GM18909 (cell line): ENCODE measurements at regions not wholly inside any gene's neighbourhood (a gene's known extent, or its start where the extent isn't known, plus 50 kb on each side); places are given as distances from the start of the nearest gene placed in this dataset.
"Not testable (repeated sequence)": the region's sequence is repeated elsewhere in the genome, so short reads cannot be mapped to it uniquely, and the experiment has no call there.

Experiments used
- ATAC-seq: cut with Tn5 transposase; IDR thresholded peaks from one replicate; pipeline ENCODE4 v1.9.1; 2021; ENCODE audit warnings: mild to moderate bottlenecking; ENCODE audit not compliant: unreplicated experiment, poor library complexity

DNA sequence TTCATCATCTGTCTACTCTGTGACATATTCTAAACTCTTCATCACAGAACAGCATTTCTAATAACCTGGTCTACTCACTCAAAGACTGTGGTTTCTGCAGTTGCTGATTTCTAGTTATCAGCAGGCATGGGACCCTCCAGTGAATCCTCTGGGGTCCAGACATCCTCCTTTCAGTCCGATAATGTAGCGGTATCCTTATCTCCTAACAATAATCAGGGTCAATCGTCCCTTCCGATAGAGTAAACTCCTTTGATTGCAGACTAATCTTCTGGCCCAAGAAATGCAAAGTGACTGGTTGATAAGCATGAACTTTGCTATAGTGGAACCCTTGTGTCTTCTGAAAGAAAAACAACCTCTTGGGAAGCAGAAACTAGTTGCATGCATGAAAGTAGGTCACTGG, 1209.8 kb upstream of the CELF2 start:
- ATAC-seq: no peak

GRCh38 chr10:9811601-9812000, 1206.1 kb upstream of the CELF2 start:
- ATAC-seq: no peak

DNA sequence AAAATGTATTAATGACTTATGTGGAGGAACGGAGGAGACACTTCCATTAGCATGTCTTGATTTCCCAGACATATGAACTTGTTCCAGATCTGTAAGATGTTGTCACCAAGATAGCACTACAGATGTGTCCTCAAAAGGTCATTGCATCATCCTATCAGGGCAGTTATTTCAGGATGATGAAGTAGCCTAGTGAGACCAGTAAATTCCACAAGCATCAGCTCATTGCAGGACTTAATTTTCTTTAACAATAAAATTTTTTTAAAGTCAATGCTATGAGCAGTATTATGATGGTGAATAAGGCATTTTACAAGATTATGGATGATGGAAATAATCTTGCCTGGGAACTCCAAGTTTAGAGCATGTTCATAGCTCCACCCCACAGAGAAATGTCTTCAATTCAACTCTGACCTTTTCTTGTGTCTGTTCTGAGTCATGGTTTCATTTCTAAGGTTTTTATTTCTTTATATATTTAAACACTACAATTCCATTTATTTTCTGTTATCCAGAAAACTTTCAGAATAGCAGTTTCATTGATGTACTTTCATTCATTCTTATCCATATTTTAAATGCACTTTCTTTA, 1203.3 kb upstream of the CELF2 start:
- ATAC-seq: no peak

- ATAC-seq: no peak
These were observed 1197.7 kb upstream of the CELF2 start for GRCh38 chr10:9819756-9820494.

GRCh38 chr10:9823268-9823930, 1194.3 kb upstream of the CELF2 start:
- no peak for ATAC-seq

GRCh38 chr10:9824631-9825071, 1193.0 kb upstream of the CELF2 start:
- ATAC-seq: no peak

DNA sequence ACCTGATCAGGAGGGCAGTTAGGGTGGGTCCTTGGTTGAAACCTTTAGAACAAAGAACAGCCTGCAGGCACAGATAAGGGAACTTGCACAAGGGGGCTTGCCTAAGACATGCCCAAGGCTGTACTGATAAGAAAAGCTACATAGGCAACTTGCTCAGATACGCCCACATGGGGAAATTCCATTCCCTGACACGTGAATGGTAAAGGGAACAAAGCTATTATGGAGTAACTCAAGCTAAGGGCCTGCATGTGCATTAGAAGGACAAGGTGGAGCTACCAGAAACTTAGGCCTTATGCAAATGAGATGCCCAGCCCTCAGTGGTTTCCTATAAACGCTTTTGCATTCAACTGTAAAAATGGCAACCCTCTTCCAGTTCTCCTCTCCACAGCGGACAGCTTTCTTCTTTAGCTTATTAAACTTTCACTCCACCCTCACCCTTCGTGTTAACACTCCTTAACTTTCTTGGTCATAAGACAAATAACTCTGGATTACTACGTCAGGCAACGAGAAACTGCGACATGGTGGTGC, 1192.1 kb upstream of the CELF2 start:
- no peak for ATAC-seq

DNA sequence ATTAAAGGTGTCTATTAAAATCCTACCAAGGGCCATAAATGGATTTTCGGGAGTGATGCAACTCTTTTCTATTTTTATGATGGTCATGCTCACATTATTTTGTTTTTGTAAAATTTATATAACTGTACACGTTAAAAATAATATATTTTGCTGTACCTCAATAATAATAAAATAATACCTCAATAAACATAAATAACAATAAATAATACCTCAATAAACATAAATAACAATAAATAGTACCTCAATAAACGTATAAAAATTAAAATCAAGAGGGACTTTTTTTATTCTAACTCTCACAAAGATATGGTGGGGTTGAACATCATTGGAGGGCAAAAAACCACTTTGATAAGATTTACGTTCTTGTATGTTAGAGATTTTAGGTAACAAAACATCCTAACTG, 1189.6 kb upstream of the CELF2 start:
- ATAC-seq: no peak

DNA sequence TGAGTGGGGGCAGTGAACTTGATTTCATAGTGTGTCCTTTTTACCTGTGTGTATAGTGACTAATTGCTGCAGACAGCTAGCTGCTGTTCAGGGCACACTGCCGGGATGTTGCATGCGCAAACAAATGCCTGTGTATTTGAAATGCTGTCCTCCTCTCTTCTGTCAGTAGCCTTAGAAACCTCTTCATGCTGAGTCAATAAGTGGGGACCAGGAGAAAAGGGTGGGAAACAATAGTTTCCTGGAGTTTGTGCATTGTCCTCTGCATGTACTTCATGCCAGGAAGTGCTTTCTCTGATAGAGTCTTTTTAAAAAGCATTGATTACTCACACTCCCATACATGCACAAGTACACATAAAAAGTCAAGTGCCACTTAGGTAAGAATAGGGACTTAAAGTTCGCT, 1183.7 kb upstream of the CELF2 start:
- no peak for ATAC-seq

- ATAC-seq: no peak
These were observed 1183.2 kb upstream of the CELF2 start for GRCh38 chr10:9834434-9834833.

DNA sequence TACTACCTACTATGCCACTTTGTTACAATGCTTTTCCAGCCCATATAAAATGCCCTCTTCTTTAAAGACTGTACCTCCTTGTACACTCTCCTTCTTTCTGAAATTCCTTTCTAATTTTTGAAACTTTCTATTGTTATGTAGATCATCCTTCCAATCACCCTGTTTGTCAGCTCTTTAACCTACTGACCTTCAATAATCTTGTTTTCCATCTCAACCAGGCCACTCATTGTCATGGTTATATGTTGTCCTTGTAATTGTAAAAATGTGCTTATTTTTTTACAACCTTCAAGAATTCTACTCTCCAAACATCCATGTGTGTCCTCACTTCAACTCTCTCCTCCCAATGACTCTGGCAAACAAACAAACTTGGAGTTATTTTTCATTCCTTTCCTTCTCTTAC, 1172.6 kb upstream of the CELF2 start:
- ATAC-seq: no peak

DNA sequence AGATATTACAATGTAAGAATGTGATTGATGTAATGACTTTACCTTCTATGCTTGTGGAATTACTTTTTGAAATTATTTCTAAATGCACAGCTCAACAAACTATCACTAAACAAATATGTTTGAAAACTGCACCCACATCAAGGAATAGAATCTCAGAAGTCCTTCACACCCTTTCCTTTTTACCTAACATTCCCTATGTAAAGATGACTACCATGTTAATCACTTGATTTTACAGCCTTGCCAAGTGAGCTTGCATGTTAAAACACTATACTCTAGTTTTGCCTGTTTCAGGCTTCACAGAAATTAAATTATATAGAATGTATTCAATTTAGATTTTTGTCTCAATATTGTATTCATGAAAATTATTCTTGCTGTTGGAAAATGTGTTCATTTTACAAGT, 1169.4 kb upstream of the CELF2 start:
- no peak for ATAC-seq

GRCh38 chr10:9848981-9849380, 1168.7 kb upstream of the CELF2 start:
- no peak for ATAC-seq

DNA sequence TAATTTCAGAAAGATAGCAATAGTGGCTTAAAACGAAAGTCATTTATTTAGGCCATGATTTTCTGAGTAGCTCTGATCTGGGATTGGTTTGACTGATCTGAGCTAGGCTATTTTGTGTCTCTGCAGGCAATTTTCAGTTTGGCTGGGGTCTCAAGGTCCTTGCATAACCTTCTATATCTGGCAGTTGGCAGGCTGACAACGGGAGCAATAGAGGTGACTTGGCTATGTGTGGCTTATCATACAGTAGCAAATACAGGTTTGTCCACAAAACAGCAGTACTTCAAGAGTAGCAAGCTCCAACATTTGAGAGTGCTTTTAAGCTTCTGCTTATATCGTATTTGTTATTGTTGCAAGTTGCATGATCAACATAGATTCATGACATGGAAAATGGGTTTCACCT, 1167.3 kb upstream of the CELF2 start:
- no peak for ATAC-seq

DNA sequence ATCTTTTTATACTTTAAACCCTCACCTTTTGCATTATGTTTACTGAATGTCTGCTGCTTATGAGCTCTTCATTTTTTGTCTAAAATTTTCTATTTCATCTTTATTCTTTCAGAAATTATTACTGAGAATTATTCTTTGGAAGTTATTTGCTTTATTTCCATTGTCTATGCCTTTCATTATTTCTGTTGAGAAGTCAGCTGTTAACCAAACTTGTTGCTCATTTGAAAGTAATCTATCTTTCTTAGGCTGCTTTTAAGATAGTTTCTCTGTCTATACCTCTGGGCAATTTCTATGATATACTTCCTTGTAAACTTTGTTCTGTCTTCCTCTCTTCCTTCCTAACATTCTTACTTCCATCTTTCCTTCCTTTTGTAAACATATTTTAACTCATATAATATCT, 1165.9 kb upstream of the CELF2 start:
- no peak for ATAC-seq

DNA sequence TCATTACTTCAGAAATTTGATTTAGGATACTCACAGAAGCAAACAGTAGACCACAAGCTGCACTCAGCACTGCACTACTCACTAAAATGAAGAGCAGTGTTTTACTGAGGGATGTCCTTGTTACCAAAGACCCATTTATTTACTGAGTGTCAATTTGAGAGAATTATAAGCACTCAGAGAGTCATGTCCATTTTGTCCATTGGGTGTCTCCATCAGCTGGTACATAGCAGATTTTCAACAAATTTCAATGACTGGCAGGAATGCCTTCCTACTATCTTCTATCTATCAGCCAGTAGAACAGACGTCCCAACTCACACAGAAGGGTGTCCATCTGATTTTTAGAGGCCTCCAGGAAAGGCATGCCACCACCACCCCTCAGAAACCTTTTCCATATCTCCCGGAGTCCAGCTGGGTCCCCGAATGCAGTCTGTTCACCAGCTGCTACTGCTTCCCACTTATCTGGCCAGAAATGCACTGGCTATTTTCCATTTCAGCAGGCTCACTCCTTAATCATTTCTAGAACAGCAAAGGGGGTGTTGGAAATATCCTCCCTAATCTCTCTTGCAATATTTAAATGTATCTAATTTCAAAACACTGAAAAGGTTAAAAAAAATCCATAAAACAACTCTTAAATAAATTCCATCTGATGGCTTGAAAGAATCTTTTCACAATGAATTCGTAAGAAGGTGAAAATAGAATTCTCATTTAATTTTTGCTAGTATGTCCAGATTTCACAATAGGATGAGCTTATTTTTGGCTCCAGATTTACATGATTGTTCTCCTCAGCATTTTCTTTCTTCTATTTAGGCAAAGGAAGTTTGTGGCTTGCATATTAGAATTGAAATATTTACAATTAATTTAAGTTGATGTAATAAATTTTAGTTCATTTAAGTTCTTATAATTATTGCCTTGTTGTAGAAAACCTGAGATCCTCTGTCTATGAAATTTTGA, 1164.0 kb upstream of the CELF2 start:
- no peak for ATAC-seq

- not testable (repeated sequence) for ATAC-seq
These were observed 1162.2 kb upstream of the CELF2 start for GRCh38 chr10:9855451-9855850.

GRCh38 chr10:9858816-9859215, 1158.9 kb upstream of the CELF2 start:
- ATAC-seq: no peak

DNA sequence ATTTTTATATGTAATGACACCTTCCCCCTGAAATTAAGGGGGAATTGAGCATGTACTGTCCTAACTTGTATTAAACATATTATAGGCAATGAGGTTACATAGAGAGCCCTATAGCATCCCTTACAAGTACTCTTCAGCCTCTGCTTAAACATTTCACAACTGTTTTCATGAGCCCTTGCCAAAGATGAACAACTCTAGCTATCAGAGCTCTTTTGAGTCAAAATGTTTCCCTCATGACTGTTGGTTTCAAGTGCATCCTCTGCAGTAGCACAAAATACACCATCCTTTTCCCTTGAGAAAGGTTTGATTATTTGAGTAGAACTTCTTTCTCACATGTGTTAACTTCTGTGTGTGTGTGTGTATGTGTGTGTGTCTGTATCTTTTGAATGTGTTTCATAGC, 1157.6 kb upstream of the CELF2 start:
- no peak for ATAC-seq

DNA sequence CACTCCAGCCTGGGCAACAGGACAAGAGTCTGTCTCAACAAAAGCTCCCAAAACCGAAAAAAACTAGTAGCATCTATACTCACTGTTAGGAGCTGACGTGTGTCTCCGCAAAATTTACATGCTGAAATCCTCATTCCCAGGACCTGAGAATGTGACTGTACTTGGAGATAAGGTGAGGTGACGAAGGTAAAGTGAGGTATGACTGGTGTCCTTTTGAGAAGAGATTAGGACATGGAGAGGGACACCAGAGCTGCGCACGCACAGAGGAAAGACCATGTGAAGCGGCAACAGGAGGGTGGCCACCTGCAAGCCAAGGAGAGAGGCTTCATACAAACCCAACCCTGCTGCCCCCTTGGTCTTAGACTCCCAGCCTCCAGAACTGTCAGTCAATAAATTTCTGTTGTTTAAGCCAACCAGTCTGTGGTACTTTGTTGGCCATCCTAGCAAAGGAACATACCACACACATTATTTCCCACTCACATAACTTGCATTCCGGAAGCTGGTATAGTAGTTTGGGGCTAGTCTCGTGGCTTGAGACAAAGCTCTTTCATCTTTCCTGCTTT, 1154.0 kb upstream of the CELF2 start:
- ATAC-seq: no peak
